ENCODE measurements at regions not wholly inside any gene's neighbourhood (a gene's known extent, or its start where the extent isn't known, plus 50 kb on each side); places are given as distances from the start of the nearest gene placed in this dataset.

GRCh38 chr5:126186210-126186609 is 237.0 kb upstream of the GRAMD2B start:
- H3K36me3 Mint-ChIP-seq (ENCODE audit: low read depth): no peaks in the 10 kb centered on the region
- no peak for TF ChIP-seq CTCF (conservative IDR thresholded peaks at IDR 0.05)
- H3K9me3 Mint-ChIP-seq: peaks cover 3% of the 10 kb centered on the region
- H3K4me3 Mint-ChIP-seq: no peak overlapping the region
- DNase-seq (ENCODE audit: low read depth, low spot score): no peak
- H3K4me1 Mint-ChIP-seq: peaks cover 18% of the 10 kb centered on the region
- H3K27ac Mint-ChIP-seq (ENCODE audit: unreplicated experiment): no peak overlapping the region
- H3K27me3 Mint-ChIP-seq (ENCODE audit: low read depth): no peaks in the 10 kb centered on the region

GRCh38 chr5:126188804-126189203 is 234.4 kb upstream of the GRAMD2B start:
- Mint-ChIP-seq H3K9me3 (no peaks in the 10 kb centered on the region), H3K27me3 (ENCODE audit: low read depth) (no peaks in the 10 kb centered on the region), H3K4me1 (peaks cover 18% of the 10 kb centered on the region), H3K36me3 (ENCODE audit: low read depth) (no peaks in the 10 kb centered on the region), H3K27ac (ENCODE audit: unreplicated experiment) (no peak overlapping the region), H3K4me3 (no peak overlapping the region)
- no peak for TF ChIP-seq CTCF (conservative IDR thresholded peaks at IDR 0.05)
- DNase-seq (ENCODE audit: low read depth, low spot score): no peak

GRCh38 chr5:126189231-126189630 is 234.0 kb upstream of the GRAMD2B start:
- Mint-ChIP-seq H3K36me3 (ENCODE audit: low read depth) (no peaks in the 10 kb centered on the region), H3K27ac (ENCODE audit: unreplicated experiment) (no peak overlapping the region), H3K4me3 (no peak overlapping the region), H3K9me3 (no peaks in the 10 kb centered on the region), H3K4me1 (peaks cover 18% of the 10 kb centered on the region), H3K27me3 (ENCODE audit: low read depth) (no peaks in the 10 kb centered on the region)
- no peak for TF ChIP-seq CTCF (conservative IDR thresholded peaks at IDR 0.05)
- no peak for DNase-seq (ENCODE audit: low read depth, low spot score)

GRCh38 chr5:126189862-126190261 is 233.3 kb upstream of the GRAMD2B start:
- no peak for TF ChIP-seq CTCF (conservative IDR thresholded peaks at IDR 0.05)
- Mint-ChIP-seq H3K9me3 (no peaks in the 10 kb centered on the region), H3K36me3 (ENCODE audit: low read depth) (no peaks in the 10 kb centered on the region), H3K27me3 (ENCODE audit: low read depth) (no peaks in the 10 kb centered on the region), H3K27ac (ENCODE audit: unreplicated experiment) (no peak overlapping the region), H3K4me1 (peaks cover 18% of the 10 kb centered on the region), H3K4me3 (no peak overlapping the region)
- no peak for DNase-seq (ENCODE audit: low read depth, low spot score)

GRCh38 chr5:126192226-126192625 is 231.0 kb upstream of the GRAMD2B start:
- Mint-ChIP-seq H3K4me3 (no peak overlapping the region), H3K9me3 (no peaks in the 10 kb centered on the region), H3K27ac (ENCODE audit: unreplicated experiment) (no peak overlapping the region), H3K27me3 (ENCODE audit: low read depth) (no peaks in the 10 kb centered on the region), H3K4me1 (peaks cover 18% of the 10 kb centered on the region), H3K36me3 (ENCODE audit: low read depth) (no peaks in the 10 kb centered on the region)
- no peak for TF ChIP-seq CTCF (conservative IDR thresholded peaks at IDR 0.05)
- DNase-seq (ENCODE audit: low read depth, low spot score): no peak

Data from neural crest cell (in vitro differentiated cells).